Tongue (tissue), 1 donor: ENCODE measurements at regions not wholly inside any gene's neighbourhood (a gene's known extent, or its start where the extent isn't known, plus 50 kb on each side); places are given as distances from the start of the nearest gene placed in this dataset.
A peak's percentile ranks its signal among the peaks of the same experiment; 100 is the strongest.

ENCODE experiments used
- DNase-seq: peaks from one replicate; pipeline ENCODE4 v3.0.0-alpha.2; 2015

DNA sequence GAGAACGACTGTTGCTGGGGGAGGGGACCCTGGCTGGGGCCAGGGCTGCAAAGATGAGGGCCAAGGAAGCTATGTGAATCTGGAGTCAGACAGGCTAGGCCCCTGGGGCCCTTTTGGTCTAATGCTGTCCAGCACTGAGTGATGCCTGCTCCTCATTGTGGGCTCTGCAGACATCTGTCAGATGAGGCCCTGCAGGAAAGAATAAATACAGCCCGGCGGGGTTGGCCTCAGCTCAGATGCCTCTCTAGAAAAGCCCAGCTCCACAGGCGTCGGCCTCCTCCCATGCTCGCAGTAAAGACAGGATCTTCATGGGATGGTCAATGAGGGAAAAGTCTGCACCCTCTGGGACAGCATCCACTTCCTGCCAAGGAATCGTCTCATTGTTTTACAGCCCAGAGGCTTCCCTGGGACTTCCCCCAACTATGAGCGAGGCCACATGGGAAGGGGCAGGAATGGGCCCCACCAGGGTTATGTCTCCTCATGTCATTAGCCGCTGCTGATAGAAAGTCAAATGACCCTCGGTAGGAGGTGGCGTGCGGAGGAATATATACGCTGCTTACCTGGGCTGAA lies 125.8 kb upstream of the GLI2 start:
- DNase-seq: no peak

DNA sequence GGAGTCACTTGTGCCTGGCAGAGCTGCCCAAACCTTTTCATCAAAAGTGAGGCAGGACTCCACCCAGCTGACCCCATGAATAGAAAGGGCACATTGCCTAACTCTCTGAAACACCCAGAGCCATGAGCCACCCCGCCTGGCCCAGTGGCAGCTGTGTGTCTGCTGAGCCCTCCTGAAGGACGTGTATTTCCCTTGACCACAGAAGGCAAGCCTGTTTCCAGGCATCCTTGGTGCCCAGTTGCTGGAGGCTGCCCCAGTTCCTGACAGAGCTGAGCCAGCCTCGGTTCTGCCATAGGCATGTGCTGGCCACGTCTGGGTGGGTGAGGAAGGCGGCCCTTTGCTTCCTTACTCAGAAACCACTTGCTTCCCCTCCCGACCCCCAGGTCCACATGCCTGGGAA lies 124.7 kb upstream of the GLI2 start:
- no peak for DNase-seq

DNA sequence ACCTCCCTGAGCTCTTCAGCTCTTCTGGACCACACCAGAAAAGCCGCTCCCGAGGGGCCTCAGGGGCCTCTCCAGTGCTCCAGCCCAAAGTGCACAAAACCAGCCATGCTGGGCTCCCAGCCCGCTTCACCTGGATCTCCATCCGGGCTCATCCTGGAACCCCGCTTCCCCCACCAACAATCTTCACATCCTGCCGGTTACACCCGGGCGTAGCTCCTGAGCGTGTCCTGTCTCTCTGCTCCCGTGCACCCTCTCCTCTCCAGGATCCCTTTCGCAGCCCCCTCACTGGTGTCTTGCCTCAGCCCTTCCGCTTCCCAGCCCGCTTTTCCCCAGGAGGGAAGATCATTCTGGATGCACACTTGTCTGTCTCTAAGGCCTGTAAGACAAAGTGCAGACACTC lies 123.7 kb upstream of the GLI2 start:
- DNase-seq: peak; percentile 42

DNA sequence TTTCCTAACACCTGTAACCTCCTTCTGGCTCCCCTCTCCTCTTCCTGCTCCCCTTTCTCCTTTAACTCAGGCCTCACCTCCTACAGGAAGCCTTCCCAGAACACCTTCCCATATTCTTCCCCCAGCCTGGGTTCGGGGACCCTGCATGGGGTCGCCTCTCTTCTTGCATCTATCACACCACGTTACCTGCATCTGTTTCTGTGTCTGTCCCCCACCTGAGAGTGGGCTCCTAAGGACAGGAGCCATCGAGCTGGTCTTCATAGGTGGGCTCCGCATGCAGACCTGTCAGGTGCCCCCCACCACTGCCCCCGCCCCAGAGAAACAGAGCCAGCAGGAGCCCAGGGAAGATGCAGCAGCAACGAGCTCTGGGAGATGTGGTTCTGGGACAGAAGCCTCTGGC lies 123.2 kb upstream of the GLI2 start:
- DNase-seq: no peak

DNA sequence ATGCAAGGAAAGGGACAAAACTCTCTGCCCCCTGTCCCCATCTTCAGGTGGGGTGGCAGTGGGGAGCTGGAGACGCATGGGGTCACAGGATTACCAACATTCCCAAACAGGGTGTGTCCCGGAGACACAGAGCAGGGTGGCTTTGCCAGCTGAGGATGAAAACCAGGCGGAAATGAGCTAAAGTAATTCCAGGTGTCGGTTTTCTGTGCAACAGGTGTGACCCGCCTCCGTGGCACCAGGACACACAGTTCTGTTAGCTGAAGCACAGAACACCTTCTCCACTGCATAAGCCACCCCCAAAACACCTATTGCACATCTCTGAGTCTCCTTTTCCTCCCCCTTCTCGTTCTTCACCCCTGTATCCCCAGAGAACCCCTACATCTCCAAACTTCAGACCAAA lies 122.7 kb upstream of the GLI2 start:
- DNase-seq: no peak

DNA sequence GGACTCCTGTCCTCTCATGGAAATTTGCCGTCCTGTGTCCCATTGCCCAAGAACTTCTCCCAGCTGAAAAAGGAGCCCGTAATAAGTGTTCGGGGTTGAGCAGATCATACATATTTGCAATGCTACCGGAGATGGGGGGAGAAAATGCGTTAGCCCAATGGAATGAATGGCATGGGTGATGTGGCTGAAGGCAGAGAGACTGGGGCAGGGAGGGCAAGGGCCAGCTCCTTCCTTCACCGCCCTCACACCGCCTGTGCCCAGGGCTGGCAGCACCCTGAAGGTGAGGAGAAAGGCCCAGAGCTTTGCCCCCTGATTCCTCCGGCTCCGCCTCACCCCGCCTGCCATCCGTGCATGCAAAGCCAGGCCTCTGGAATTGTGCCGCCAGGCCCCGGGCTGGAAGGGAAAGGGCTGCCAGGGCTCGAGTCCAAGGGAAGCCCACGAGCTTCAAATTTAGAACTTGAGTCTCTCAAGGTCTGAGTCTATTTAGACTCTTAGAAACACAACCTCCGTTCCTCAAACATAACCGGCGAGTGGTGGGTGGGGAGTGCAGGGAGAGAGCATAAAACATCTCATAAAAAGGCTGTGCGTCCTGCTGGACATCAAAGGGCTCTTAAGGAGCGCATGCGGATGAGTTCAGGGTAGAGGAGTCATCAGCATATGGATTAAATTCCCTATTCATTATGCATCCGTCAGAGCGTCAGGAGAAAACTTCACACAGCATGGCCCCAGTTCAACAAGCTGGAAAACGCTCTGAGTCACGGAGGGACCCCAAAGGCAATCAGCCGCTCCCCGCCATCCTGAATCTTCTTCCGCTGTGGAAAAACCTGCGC lies 121.7 kb upstream of the GLI2 start:
- DNase-seq: peak; percentile 74

DNA sequence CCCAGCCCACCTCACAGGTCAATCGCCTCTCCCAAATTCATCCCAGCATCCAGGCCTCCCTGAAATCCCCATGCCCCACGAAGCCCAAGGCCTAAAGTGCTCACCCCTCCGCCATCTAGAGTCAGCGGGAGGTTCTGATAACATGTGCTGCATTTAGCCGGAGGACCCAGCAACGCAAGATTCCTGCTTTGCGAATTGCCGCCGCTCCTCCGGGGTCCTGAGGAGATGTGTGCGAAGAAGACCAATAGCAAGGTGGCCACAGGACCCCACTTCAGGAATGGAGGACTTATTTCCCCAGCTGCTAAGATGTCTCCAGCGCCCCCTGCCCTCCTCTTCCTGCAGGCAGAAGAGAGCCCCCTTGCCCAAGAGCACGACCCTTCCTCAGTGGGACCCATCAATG lies 120.8 kb upstream of the GLI2 start:
- DNase-seq: no peak

DNA sequence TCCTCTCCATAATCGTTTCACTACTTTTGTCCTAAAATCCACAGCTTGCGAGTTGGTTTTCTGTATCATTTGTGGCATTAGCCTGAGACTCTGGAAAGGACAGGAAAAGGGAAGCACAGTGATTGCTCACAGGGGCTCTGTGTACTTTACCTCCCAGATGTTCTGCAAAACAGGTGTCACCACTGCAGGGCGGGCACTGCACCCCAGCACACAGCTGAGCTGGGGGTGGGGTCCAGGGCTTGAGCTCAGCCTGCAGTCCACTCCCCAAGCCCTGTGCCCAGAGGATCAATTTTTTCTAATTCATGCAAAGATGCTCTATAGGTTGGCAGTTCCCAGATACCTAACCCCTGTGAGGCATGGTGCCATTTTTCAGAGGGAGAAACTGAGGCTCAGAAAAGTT lies 119.4 kb upstream of the GLI2 start:
- DNase-seq: no peak

DNA sequence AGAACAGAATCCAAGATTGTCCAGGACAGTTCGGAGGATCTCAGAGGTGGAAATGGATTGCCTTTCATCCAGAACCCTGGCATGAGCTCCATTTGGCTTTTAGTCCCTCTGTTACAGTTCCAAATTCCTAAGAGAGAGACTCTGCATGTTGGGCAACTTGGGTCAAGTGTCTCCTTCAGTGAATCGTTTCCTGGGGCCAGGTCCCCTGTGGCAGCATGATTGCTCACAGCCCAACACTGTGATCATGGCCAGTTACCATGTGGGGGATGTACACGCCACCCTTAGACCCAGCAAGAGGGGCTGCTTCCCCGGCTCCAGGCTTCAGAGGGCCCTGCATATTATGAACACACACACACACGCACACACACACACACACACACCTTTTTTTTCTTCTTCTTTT lies 118.6 kb upstream of the GLI2 start:
- no peak for DNase-seq

DNA sequence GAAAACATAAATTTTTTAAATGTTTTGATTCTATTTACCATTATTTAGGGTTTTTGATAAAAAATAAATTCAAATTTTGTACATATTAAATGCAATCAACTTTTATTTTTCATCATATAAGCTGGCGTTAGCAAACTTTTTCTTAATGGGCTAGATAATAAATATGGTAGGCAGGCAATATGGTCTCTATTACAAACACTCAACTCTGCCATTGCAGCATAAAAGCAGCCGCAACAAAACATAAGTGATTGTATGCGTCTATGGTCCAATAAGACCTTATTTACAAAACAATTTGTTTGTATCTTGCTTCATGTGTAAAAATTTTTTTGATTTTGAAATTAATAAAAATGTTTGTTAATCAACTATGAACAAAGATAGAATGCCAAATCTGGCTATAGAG lies 116.8 kb upstream of the GLI2 start:
- no peak for DNase-seq

DNA sequence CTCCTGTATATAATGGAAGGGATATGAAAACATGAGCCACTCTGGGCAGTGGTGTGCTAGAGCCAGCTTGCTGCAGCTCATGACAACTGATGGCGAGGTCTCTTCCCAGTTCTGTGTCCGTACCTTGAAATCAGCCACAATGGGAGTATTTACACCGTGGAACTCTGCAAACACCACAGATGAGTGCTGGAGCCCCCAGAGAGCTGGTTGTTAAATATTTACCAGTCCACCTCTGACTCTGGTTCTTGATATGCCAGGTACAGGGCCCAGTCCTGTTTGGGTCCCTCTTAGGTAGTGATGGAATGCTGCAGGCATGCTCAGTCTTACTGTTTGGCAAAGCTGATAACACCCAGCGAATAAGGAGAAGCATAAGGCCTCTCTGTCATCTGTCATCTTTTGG lies 116.1 kb upstream of the GLI2 start:
- DNase-seq: no peak

DNA sequence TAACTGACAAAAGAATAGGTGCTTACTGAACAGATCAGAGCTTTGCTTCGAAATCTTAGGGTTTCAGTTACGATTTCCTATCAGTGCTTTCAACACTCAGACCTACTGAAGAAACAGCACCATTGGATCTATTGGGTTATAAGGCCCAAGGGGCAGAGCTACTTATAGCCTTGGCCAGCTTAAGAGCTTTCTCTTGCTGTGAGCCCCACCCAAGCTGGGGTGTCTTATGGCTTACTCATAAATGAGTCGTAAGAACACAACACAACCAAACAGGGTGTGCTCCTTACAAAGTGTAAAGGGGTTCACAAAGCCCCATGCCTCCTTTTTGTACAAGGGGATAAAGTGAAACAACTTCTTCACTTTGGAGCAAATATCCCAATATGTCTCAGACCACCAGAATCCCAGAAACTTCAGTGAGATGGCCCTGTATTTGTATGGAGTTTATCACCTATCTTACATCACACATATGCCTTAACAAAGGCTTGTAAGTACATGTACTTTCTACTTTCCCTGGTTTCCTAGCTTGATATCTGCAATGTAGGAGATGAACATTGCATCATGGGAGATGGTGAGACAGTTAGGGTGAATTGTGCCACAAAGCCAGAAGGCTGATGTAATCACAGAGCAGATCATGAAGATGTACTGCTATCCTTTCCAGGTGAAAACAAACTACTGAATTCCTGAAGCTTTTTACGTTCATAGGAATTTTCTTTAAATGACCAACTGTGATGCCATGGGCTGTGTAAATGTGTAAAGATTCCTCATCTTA lies 115.5 kb upstream of the GLI2 start:
- DNase-seq: no peak

DNA sequence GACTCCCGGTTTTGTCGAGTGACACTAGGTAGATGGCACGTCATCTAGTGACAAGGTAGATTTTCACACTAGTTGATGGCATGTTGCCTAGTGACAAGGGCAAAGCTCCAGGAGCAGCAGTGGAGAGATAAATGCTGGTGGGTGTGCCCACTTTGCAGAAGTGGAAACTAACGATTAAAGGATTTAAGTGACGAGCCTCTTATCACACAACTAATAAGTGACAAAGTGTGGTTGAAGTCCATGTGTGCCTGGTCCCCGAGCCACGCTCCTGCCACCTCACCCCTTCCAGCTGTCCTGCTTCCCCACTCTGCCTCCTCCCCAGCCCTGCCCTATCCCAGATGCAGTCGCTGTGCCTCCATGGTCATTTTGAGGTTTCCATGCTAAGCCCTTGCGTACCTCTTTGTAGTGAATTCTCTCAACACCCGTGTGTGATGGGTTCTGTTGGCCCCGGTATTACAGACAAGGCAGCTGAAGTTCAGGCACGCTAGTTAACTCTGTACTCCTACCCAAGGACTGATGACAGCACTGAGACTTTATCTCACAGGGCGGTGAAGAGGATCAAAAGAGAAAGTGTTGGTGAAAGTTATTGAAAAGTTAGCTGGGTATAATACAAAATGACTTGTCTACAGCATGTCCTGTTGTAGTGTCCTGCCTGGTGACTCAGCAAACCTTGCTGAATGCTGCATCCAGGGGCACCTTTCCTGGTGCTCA lies 113.4 kb upstream of the GLI2 start:
- no peak for DNase-seq

DNA sequence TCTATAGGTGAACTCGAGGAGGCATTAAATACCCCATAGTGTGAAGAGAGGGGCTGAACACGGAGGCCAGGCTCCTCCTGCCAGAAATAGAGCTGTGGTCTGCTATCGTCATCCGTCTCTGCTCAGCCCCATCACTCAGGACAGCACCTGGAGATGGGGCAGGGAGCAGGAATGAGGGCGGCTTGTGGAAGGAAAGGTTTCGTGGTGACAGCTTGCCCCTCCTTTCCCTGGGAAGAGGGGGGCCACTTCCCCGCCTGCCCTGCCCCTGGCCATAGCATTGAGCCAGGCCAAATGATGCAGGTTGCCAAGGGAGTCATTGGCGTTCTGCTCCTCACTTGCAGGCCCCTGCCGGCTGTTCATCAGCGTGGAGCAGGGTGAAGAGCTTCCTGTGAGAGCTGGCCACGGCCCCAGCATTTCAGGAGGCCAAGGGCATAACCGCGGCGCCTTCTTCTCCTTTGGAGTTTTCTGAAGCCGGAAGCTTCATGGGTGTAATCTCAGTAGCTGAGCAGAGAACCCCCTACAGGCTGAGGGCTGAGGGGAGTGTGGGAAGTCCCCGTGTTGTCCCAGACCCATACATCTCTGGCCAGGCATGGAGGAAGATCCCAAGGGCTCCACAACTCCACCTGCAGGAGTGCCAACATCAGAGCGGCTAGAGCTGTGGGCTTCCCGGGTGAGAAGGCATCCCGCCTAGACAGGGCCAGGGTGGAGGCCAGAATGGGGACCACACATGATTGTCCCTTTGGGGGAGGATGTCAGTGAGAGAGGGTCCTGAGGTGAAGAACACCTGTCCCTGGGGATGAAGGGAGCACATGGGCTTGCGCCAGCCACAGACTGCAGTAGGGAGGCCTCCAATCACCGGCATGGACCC lies 112.5 kb upstream of the GLI2 start:
- no peak for DNase-seq

DNA sequence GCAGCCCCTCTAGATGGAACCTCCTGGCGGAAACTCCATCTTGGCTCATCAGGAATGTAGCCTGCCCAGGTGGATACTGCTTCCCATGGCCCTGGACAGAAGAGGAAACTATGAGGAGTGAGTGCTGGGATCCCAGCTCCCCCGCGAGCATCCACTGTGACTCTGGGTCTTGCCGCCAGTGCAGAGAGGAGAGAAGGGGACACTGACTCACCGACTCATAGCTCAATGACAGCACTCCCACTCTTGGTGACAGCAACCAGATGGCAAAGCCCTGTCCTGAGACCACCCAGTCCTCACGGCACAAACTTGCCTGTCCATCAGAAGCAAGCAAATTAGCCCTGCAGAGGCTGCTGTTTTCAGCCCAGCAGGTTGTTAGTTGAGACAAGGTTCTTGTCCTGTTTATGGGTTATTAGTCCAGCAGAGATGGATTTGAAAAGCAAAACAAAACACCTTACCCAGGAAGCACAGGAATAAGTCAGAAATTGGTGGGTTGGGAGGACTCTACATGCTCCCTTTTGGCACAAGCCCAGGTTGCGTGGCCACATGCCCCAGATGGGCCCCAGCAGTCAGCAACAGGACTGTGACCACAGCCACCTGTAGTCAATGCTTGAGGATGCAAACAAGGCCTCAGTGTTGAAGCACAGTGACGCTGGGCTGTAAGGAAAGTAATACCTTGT lies 111.5 kb upstream of the GLI2 start:
- DNase-seq: no peak

DNA sequence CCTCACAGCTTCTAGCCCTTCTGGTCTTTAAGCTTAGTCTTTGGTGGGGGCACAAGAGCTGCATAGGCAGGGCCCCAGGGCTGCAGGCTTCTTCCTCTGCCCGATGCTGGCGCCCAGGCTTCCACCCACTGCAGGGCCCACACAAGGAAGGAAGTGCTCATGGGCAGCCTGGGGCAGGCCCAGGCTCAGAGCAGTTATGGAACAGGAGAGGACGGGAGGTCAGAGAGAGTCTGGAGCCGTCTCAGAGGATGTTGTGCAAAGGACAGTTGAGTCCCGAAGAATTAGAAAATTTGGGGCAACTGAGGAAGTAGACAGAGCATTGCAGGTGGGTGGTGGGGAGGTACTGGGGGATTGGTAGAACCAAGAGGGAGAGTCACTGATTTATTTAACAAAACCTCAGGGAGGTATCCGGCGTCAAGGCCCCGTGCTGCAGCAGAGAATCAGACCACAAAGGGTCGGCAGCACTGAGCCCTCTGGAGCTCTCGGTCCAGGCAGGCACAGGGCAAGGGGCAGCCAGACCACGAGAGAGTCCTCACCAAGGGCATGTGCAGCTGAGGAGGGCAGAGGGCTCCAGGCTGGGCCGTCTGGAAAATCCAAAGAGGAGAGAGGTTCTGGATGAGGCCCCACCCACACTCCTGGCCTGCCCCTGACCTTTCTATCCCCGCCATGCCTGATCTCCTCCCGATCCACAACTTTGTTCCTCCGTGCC lies 110.8 kb upstream of the GLI2 start:
- no peak for DNase-seq

DNA sequence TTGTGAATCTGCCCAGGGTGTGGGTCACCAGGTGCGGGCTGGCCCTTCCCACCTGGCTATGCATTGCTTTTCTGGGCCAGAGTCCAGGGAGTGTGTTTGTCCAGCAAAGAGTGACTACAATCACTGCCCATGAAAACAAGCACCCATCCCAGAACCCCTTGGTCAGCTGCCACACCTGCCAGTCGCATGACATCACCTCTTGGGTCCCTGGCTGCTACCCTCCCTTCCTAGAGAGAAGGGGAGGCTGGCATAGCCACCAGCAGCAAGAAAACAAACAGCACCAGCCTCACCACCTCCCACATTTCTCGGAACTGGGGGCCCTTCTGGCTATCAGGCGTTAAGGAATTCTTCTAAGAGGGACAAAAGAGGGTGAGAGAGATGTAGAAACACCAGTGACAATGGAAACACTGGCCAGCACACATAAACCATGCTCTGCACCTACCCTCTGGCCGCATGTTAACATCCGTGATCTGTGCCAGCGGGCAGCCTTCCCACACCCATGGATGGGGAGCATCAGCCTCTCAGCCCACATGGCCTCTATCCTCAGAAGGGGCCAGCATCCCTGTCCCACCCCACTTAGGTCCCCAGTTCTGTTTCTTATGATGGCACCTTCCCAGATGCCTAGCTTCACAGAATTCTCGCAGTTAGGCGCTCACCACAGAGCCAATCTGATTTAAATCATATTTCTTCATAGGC lies 109.7 kb upstream of the GLI2 start:
- no peak for DNase-seq

DNA sequence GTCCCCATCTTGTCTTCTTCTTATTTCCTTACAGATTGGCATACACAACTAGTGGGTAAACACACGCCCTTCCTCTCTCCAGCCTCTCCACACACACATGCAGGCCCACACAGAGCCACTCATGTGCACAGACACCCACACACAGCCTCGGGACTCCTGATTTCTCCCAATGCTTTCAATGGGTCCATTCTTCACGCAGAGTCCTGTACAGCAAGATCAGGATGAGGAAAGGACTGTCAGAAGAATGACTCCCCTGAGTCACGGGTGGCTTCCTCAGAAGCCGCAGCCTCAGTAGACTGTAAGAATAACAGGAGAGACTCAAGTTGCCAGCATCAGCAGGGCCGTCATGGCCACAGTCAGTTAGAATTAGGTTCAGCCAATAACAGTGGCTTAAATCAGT lies 109.1 kb upstream of the GLI2 start:
- no peak for DNase-seq

DNA sequence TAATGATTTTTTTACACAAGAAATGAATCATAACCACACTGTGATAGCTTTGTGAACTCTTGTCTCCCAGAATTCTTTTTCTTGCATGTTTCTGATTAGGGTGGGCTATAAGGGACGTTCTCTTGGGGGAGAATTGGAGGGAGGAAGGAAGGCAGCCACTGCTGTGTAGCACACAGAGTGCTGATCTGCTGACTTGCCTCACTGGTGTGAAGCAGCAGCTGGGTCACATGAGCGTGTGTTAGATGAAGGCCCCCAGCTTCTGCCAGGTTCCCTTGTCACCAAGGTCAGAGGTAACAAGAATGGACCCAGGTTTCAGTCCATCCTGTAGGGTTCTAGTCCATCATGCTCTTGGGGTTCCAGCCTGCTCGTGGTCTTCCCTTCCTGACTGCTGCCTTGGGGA lies 107.4 kb upstream of the GLI2 start:
- DNase-seq: no peak
